PC-9 (cell line): ENCODE measurements at regions not wholly inside any gene's neighbourhood (a gene's known extent, or its start where the extent isn't known, plus 50 kb on each side); places are given as distances from the start of the nearest gene placed in this dataset.
"Not testable (repeated sequence)": the region's sequence is repeated elsewhere in the genome, so short reads cannot be mapped to it uniquely, and the experiment has no call there.

ENCODE experiments used
- EZH2 ChIP-seq: fragments of 200-600 bp; sonication (generic); IDR thresholded peaks from 2 replicates; pipeline ENCODE4 v1.8.0; 2017; ENCODE audit warnings: antibody characterized with exemption, low read depth
- TF ChIP-seq, protein P1 (sequence below): fragments of 200-600 bp; sonication (generic); conservative IDR thresholded peaks from 2 replicates; pipeline ENCODE4 v1.6.1; 2017; ENCODE audit warnings: mixed run types, antibody characterized with exemption, mild to moderate bottlenecking, moderate library complexity

DNA sequence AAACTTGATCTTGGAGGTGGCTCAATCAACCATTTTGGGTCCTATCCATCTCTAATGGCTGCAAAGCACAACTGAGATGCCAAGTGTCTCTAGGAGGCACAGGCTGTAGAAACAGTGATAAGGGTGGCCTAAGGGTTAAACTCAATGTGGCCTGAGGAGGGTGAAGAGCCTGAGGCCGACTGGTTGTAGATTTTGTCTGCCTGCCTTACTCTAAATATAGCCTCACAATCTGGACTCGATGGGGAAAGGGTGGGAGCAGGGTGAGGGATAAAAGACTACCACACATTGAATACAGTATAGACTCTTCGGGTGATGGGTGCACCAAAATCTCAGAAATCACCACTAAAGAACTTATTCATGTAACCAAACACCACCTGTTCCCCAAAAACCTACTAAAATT, 81.9 kb downstream of the TBC1D26 start:
- TF ChIP-seq, protein P1, sequence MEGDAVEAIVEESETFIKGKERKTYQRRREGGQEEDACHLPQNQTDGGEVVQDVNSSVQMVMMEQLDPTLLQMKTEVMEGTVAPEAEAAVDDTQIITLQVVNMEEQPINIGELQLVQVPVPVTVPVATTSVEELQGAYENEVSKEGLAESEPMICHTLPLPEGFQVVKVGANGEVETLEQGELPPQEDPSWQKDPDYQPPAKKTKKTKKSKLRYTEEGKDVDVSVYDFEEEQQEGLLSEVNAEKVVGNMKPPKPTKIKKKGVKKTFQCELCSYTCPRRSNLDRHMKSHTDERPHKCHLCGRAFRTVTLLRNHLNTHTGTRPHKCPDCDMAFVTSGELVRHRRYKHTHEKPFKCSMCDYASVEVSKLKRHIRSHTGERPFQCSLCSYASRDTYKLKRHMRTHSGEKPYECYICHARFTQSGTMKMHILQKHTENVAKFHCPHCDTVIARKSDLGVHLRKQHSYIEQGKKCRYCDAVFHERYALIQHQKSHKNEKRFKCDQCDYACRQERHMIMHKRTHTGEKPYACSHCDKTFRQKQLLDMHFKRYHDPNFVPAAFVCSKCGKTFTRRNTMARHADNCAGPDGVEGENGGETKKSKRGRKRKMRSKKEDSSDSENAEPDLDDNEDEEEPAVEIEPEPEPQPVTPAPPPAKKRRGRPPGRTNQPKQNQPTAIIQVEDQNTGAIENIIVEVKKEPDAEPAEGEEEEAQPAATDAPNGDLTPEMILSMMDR, result not testable (repeated sequence)
- TF ChIP-seq EZH2, result not testable (repeated sequence)
